HAP-1 (cell line): ENCODE measurements at regions not wholly inside any gene's neighbourhood (a gene's known extent, or its start where the extent isn't known, plus 50 kb on each side); places are given as distances from the start of the nearest gene placed in this dataset.

Experiments
- DNase-seq, 2 experiments: peaks; one replicate each; pipeline ENCODE4 v3.0.0-alpha.2; 2016 to 2020; ENCODE audit warnings: low spot score in 2 of 2
- H3K27me3 ChIP-seq: fragments of 250-450 bp; sonication (Bioruptor Pico); 2 replicates; pipeline ENCODE4 v1.5.1; 2020; ENCODE audit warnings: low read depth, mild to moderate bottlenecking, moderate library complexity
- H3K36me3 ChIP-seq: fragments of 250-450 bp; sonication (Bioruptor Pico); replicated peaks from 2 replicates; pipeline ENCODE4 v1.5.1; 2020; ENCODE audit warnings: mild to moderate bottlenecking
- H3K4me1 ChIP-seq: fragments of 250-450 bp; sonication (Bioruptor Pico); 2 replicates; pipeline ENCODE4 v1.5.1; 2020; ENCODE audit warnings: mild to moderate bottlenecking
- H3K4me3 ChIP-seq: fragments of 250-450 bp; sonication (Bioruptor Pico); 2 replicates; pipeline ENCODE4 v1.5.1; 2020; ENCODE audit warnings: mild to moderate bottlenecking, moderate library complexity
- H3K9me3 ChIP-seq: fragments of 250-450 bp; sonication (Bioruptor Pico); 2 replicates; pipeline ENCODE4 v1.5.1; 2020; ENCODE audit warnings: mild to moderate bottlenecking, moderate library complexity
- in situ Hi-C: fragments of 300-500 bp; cut with MboI; formaldehyde crosslinking; loops from 3 replicates; pipeline ENCODE4 v1.14.3; 2020; ENCODE audit warnings: low sequenced_read_pairs, inconsistent platforms, mixed read lengths

- Histone ChIP-seq H3K36me3 (no peaks in the 10 kb centered on the region), H3K4me3 (no peak overlapping the region), H3K27me3 (no peaks in the 10 kb centered on the region), H3K9me3 (no peaks in the 10 kb centered on the region), H3K4me1 (peaks cover 16% of the 10 kb centered on the region)
- in situ Hi-C loops: no loop called here
- DNase-seq: no peak
Measured at GRCh38 chr1:81708250-81708649, 92.5 kb upstream of the ADGRL2 start.

DNA sequence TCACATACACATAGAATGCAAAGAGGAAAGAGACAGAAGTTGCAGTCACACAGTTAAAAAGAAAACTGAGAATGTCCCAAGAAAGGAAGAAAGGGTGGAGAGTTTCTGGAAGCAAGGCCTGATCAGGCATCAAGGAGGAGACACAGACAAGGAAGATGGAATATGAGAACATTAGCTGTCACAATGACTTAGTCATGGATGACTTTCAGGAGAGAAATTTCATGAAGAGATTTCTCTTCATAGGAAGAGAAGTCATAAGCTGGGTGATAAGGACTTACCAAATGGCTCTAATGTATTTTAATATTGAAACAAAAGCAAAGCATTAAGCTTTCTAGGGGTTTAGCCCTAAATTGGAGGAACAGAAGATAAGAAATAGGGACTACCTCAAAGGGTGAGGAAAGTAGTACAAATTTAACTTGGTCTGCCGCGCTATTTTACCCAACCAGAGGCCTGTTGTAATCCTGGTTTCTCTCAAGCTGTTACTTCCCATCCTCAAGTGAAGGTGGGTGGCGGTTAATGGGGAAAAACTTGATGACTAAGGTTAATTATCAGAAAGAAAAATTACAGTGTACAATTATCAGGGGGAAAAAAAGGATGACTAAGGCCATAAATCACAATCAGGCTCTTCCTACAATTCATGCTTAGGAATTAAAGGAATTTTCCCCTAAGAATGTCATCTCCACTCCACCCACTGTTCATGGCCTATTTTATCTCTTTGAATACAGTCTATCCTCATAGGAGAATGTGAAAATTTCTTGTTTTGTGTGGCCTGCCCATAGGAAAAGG, 93.9 kb upstream of the ADGRL2 start:
- H3K27me3 ChIP-seq: no peaks in the 10 kb centered on the region
- H3K4me3 ChIP-seq: no peak overlapping the region
- H3K9me3 ChIP-seq: no peaks in the 10 kb centered on the region
- in situ Hi-C loops: no loop called here
- peak in 1 of 2 experiments; percentile 25 for DNase-seq
- H3K36me3 ChIP-seq: no peaks in the 10 kb centered on the region
- peaks cover 16% of the 10 kb centered on the region for H3K4me1 ChIP-seq

GRCh38 chr1:81703756-81704463, 96.8 kb upstream of the ADGRL2 start:
- no peaks in the 10 kb centered on the region for H3K9me3 ChIP-seq
- no peaks in the 10 kb centered on the region for H3K36me3 ChIP-seq
- H3K27me3 ChIP-seq: no peaks in the 10 kb centered on the region
- peak in 1 of 2 experiments; percentile 43 for DNase-seq
- H3K4me3 ChIP-seq: no peak overlapping the region
- peaks cover 41% of the 10 kb centered on the region for H3K4me1 ChIP-seq
- in situ Hi-C loops: no loop called here

DNA sequence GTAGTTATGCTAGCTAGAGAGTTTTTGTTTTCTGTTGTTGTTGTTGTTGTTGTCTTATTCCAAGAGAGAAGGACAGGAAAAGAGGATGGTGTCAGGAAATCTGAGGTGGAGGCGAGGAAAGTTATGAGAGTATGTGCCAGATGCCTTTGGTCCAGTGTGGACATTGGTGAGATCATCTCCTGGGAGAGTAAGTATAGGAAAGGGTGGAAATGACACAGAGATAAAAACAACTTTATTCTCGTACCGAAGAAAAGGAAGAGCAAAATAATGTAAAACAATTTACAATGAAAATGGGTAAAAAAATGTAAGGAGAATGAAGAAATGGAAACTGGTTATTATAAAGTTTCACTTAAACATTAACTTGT, 97.4 kb upstream of the ADGRL2 start:
- in situ Hi-C loops: no loop called here
- Histone ChIP-seq H3K4me1 (peaks cover 43% of the 10 kb centered on the region), H3K9me3 (no peaks in the 10 kb centered on the region), H3K27me3 (no peaks in the 10 kb centered on the region), H3K36me3 (no peaks in the 10 kb centered on the region), H3K4me3 (no peak overlapping the region)
- DNase-seq: no peak

GRCh38 chr1:81702903-81703302, 97.8 kb upstream of the ADGRL2 start:
- Histone ChIP-seq H3K9me3 (no peaks in the 10 kb centered on the region), H3K36me3 (no peaks in the 10 kb centered on the region), H3K27me3 (no peaks in the 10 kb centered on the region), H3K4me1 (peaks cover 43% of the 10 kb centered on the region), H3K4me3 (no peak overlapping the region)
- in situ Hi-C loops: no loop called here
- DNase-seq: no peak

DNA sequence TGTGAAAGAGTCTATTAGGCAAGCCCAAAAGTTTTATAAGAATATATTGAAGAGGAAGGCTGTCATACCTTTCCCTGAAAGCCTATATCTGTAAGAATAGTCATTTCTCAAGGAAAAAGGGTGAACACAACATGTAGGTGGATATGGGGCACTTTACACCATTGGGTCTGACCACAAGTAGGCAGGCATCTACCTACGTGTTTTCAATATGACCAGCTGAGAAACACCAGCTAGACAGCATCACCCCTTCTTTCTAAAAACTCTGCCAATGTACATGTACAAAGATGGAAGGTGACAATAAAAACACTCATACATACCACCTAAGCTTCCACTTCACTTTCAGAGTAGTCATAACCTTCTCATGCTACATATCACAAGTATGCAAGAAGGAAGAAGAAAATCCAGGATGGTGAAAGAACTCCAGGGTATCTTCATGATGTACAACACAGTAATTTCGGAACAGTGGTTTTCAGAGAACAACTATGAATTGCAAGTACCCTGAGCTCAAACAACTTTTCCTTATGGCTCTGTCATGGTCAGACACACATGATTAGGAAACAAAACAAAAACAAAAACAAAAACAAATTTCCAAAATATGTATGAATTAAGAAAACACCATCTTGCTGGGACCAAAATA, 98.5 kb upstream of the ADGRL2 start:
- H3K4me1 ChIP-seq: peaks cover 40% of the 10 kb centered on the region
- H3K9me3 ChIP-seq: no peaks in the 10 kb centered on the region
- in situ Hi-C loops: no loop called here
- DNase-seq: no peak
- H3K27me3 ChIP-seq: no peaks in the 10 kb centered on the region
- no peak overlapping the region for H3K4me3 ChIP-seq
- H3K36me3 ChIP-seq: no peaks in the 10 kb centered on the region

- no peak for DNase-seq
- peaks cover 37% of the 10 kb centered on the region for H3K4me1 ChIP-seq
- no peak overlapping the region for H3K4me3 ChIP-seq
- H3K9me3 ChIP-seq: no peaks in the 10 kb centered on the region
- in situ Hi-C loops: no loop called here
- H3K36me3 ChIP-seq: no peaks in the 10 kb centered on the region
- no peaks in the 10 kb centered on the region for H3K27me3 ChIP-seq
Measured at GRCh38 chr1:81700728-81701470, 99.8 kb upstream of the ADGRL2 start.

GRCh38 chr1:81699234-81699633, 101.5 kb upstream of the ADGRL2 start:
- Histone ChIP-seq H3K4me3 (no peak overlapping the region), H3K27me3 (no peaks in the 10 kb centered on the region), H3K9me3 (no peaks in the 10 kb centered on the region), H3K36me3 (no peaks in the 10 kb centered on the region), H3K4me1 (peaks cover 38% of the 10 kb centered on the region)
- in situ Hi-C loops: no loop called here
- DNase-seq: no peak

DNA sequence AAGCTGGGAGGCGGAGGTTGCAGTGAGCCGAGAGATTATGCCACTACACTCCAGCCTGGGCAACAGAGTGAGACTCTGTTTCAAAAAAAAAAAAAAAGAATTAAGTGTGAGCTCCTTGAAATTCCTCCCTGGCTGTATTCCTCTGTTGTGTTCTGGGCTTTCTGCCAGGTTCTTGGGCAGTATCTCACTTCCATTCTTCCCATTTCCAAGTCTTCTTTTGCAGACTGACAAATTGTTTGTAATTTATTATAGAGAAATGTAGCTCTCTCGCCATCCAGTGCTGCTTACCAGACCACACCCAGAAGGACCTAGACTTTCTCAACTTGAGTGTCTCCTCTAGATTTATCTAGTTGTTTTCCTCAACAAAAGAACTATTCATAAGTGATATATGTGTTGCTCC, 105.0 kb upstream of the ADGRL2 start:
- no peak overlapping the region for H3K4me3 ChIP-seq
- peak; percentile 41 to 62 for DNase-seq
- H3K9me3 ChIP-seq: no peaks in the 10 kb centered on the region
- H3K27me3 ChIP-seq: no peaks in the 10 kb centered on the region
- in situ Hi-C loops: no loop called here
- no peaks in the 10 kb centered on the region for H3K36me3 ChIP-seq
- H3K4me1 ChIP-seq: peaks cover 26% of the 10 kb centered on the region

DNA sequence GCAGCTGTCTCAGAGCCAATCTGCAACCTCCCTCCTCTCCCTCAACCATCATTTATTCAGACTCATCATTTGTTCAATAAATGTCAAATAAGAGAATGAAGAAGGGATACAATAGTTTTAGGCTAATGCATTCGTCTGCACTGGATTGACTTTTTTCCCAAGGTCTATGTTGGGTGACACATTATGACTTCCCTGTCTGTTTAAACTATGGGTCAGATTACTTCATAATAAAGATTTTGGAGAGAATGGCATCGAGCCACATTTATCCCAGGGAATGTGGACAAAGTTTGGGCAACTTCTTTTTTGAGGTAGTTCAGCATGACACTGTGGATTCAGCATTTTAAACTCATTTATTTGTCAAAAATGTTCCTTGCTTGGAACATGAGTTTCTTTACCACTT, 107.4 kb upstream of the ADGRL2 start:
- no peak for DNase-seq
- Histone ChIP-seq H3K4me3 (no peak overlapping the region), H3K36me3 (no peaks in the 10 kb centered on the region), H3K4me1 (peaks cover 7% of the 10 kb centered on the region; the same call in 1 of the 2 replicates), H3K27me3 (no peaks in the 10 kb centered on the region), H3K9me3 (peaks cover 1% of the 10 kb centered on the region; the same call in 1 of the 2 replicates)
- in situ Hi-C loops: no loop called here

- in situ Hi-C loops: no loop called here
Measured at GRCh38 chr1:81690676-81691453, 109.9 kb upstream of the ADGRL2 start.

DNA sequence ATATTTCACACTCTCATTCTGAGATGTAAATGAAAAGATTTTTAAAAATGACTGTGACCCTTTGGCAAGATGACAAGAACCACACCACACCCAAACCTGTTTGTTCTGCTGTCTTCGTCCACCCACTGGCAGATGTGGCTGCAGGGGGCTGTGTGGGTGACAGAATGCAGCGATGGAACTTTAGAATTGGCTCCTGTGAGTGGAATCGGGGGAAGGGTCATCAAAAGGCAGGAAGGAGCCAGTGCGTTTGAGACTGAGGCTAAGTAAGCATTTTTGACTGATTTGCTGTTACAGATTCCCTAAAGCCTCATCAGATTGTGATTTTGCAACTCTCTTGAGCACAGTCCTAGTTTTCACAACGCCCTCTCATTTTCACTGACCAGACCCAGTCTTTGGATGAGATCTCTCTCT, 111.2 kb upstream of the ADGRL2 start:
- no peaks in the 10 kb centered on the region for H3K27me3 ChIP-seq
- peaks cover 4% of the 10 kb centered on the region; the same call in 1 of the 2 replicates for H3K9me3 ChIP-seq
- in situ Hi-C loops: no loop called here
- no peaks in the 10 kb centered on the region for H3K36me3 ChIP-seq
- DNase-seq: no peak
- H3K4me3 ChIP-seq: no peak overlapping the region
- H3K4me1 ChIP-seq: peaks cover 3% of the 10 kb centered on the region; the same call in 1 of the 2 replicates

More at GRCh38 chr1:81690676-81691453, 109.9 kb upstream of the ADGRL2 start:
- Histone ChIP-seq H3K4me3 (no peak overlapping the region), H3K27me3 (no peaks in the 10 kb centered on the region), H3K4me1 (peaks cover 3% of the 10 kb centered on the region; the same call in 1 of the 2 replicates), H3K9me3 (peaks cover 4% of the 10 kb centered on the region; the same call in 1 of the 2 replicates), H3K36me3 (no peaks in the 10 kb centered on the region)
- no peak for DNase-seq

- Histone ChIP-seq H3K36me3 (no peaks in the 10 kb centered on the region), H3K9me3 (no peaks in the 10 kb centered on the region), H3K27me3 (no peaks in the 10 kb centered on the region), H3K4me1 (peaks cover 48% of the 10 kb centered on the region), H3K4me3 (no peak overlapping the region)
- in situ Hi-C loops: no loop called here
- DNase-seq: peak; percentile 72 to 92
Measured at GRCh38 chr1:81682490-81682889, 118.2 kb upstream of the ADGRL2 start.
